ENCODE measurements at regions not wholly inside any gene's neighbourhood (a gene's known extent, or its start where the extent isn't known, plus 50 kb on each side); places are given as distances from the start of the nearest gene placed in this dataset.

- DNase-seq: no peak
- no peak for ATAC-seq
- H3K4me3 Mint-ChIP-seq: no peak overlapping the region
- intact Hi-C loops (cut with micrococcal nuclease): no loop called here
- H3K4me1 ChIP-seq (ENCODE audit: control insufficient read depth, insufficient read depth, low read length): no peaks in the 10 kb centered on the region
- no peak overlapping the region for H3K4me3 ChIP-seq (ENCODE audit: low read length)
- no peaks in the 10 kb centered on the region for H3K27me3 Mint-ChIP-seq (ENCODE audit: low read depth in 2 of 2)
- no peaks in the 10 kb centered on the region for H3K9me3 Mint-ChIP-seq
- WGBS (ENCODE audit: insufficient coverage): 83% methylated on average over 10 of the region's 10 CpGs
- no peak for TF ChIP-seq CTCF (IDR thresholded peaks at IDR 0.05)
- H3K27ac Mint-ChIP-seq: no peak overlapping the region
- no peaks in the 10 kb centered on the region for H3K27me3 ChIP-seq (ENCODE audit: control insufficient read depth, insufficient read depth, low read length)
- H3K4me1 Mint-ChIP-seq: no peaks in the 10 kb centered on the region
- H3K27ac ChIP-seq (ENCODE audit: low read length): no peak overlapping the region
- H3K36me3 Mint-ChIP-seq: no peaks in the 10 kb centered on the region
- no peaks in the 10 kb centered on the region for H3K9me3 ChIP-seq (ENCODE audit: control insufficient read depth, insufficient read depth, low read length)
- H3K36me3 ChIP-seq (ENCODE audit: control insufficient read depth, insufficient read depth, low read length): no peaks in the 10 kb centered on the region
Measured at GRCh38 chr14:104512061-104512460, 67.5 kb upstream of the C14orf180 start.

GRCh38 chr14:104512771-104513640 is 66.6 kb upstream of the C14orf180 start:
- H3K9me3 Mint-ChIP-seq: no peaks in the 10 kb centered on the region
- no peak for ATAC-seq
- WGBS (ENCODE audit: insufficient coverage): 74% methylated on average over 35 of the region's 35 CpGs

GRCh38 chr14:104513641-104514046 is 65.9 kb upstream of the C14orf180 start:
- Mint-ChIP-seq H3K9me3 (no peaks in the 10 kb centered on the region), H3K36me3 (no peaks in the 10 kb centered on the region), H3K27me3 (ENCODE audit: low read depth in 2 of 2) (peaks cover 0 to 2% of the 10 kb centered on the region in 2 donors), H3K4me3 (no peak overlapping the region), H3K4me1 (no peaks in the 10 kb centered on the region), H3K27ac (no peak overlapping the region)
- Histone ChIP-seq H3K27me3 (ENCODE audit: control insufficient read depth, insufficient read depth, low read length) (no peaks in the 10 kb centered on the region), H3K9me3 (ENCODE audit: control insufficient read depth, insufficient read depth, low read length) (no peaks in the 10 kb centered on the region), H3K27ac (ENCODE audit: low read length) (no peak overlapping the region), H3K36me3 (ENCODE audit: control insufficient read depth, insufficient read depth, low read length) (no peaks in the 10 kb centered on the region), H3K4me1 (ENCODE audit: control insufficient read depth, insufficient read depth, low read length) (no peaks in the 10 kb centered on the region), H3K4me3 (ENCODE audit: low read length) (no peak overlapping the region)
- TF ChIP-seq CTCF (IDR thresholded peaks at IDR 0.05): no peak
- intact Hi-C loops (cut with micrococcal nuclease): no loop called here
- DNase-seq: no peak
- no peak for ATAC-seq
- 85% methylated on average over 6 of the region's 6 CpGs for WGBS (ENCODE audit: insufficient coverage)

More at GRCh38 chr14:104512771-104513640, 66.6 kb upstream of the C14orf180 start:
- H3K27me3 Mint-ChIP-seq (ENCODE audit: low read depth in 2 of 2): peaks cover 0 to 1% of the 10 kb centered on the region in 2 donors
- no peak overlapping the region for H3K27ac Mint-ChIP-seq
- no peak for DNase-seq
- H3K9me3 ChIP-seq (ENCODE audit: control insufficient read depth, insufficient read depth, low read length): no peaks in the 10 kb centered on the region
- H3K36me3 ChIP-seq (ENCODE audit: control insufficient read depth, insufficient read depth, low read length): no peaks in the 10 kb centered on the region
- no peak for TF ChIP-seq CTCF (IDR thresholded peaks at IDR 0.05)
- no peak overlapping the region for H3K27ac ChIP-seq (ENCODE audit: low read length)
- intact Hi-C loops (cut with micrococcal nuclease): no loop called here
- no peak overlapping the region for H3K4me3 ChIP-seq (ENCODE audit: low read length)
- H3K4me1 ChIP-seq (ENCODE audit: control insufficient read depth, insufficient read depth, low read length): no peaks in the 10 kb centered on the region
- H3K4me1 Mint-ChIP-seq: no peaks in the 10 kb centered on the region
- H3K27me3 ChIP-seq (ENCODE audit: control insufficient read depth, insufficient read depth, low read length): no peaks in the 10 kb centered on the region
- H3K4me3 Mint-ChIP-seq: no peak overlapping the region
- H3K36me3 Mint-ChIP-seq: no peaks in the 10 kb centered on the region
